A549 (cell line): ENCODE measurements at regions not wholly inside any gene's neighbourhood (a gene's known extent, or its start where the extent isn't known, plus 50 kb on each side); places are given as distances from the start of the nearest gene placed in this dataset.

ENCODE experiments used
- ATAC-seq, 2 experiments: fragments of 200-7000 bp in 1 of 2; fragments of >200 bp in 1 of 2; cut with Nextera tagmentation in 1 of 2; cut with Tn5 transposase in 1 of 2; 3 replicates each; pipeline versions ENCODE4 v1.8.0 to v1.9.1; 2018 to 2020; ENCODE audit warnings: mild to moderate bottlenecking in 1 of 2, moderate library complexity in 1 of 2
- CTCF ChIA-PET: fragments of 300-600 bp; sonication (Branson Sonifier 250); formaldehyde crosslinking; extraction: SDS; loops from one replicate; lab custom pipeline; 2021; ENCODE audit warnings: antibody characterized with exemption, inconsistent platforms; lab: Yijun Ruan, JAX
- POLR2A ChIA-PET: fragments of 350-600 bp; formaldehyde crosslinking; extraction: SDS; loops from one replicate; lab custom pipeline; 2021; ENCODE audit warnings: antibody characterized with exemption, inconsistent platforms; lab: Yijun Ruan, JAX
- DNase-seq, 2 experiments: peaks; one replicate each; pipeline versions ENCODE4 v3.0.0 to v3.0.0-alpha.2; 2011 to 2016; ENCODE audit warnings: low read depth in 1 of 2, low spot score in 1 of 2
- FAIRE-seq: peaks from 2 replicates; lab custom pipeline; 2011; peaks lifted over from hg19 to GRCh38; lab: Jason Lieb, UNC
- H3K27ac ChIP-seq, 2 experiments: fragments of >200 bp; sonication (Bioruptor Twin); formaldehyde crosslinking; 3 replicates each; pipeline ENCODE4 v1.5.1; 2016 to 2017
- H3K4me1 ChIP-seq: fragments of >200 bp; sonication (Bioruptor Twin); formaldehyde crosslinking; 3 replicates; pipeline ENCODE4 v1.6.1; 2016
- H3K4me2 ChIP-seq: fragments of >200 bp; sonication (Bioruptor Twin); formaldehyde crosslinking; 3 replicates; pipeline ENCODE4 v1.6.1; 2016
- H3K4me3 ChIP-seq: fragments of >200 bp; sonication (Bioruptor Twin); formaldehyde crosslinking; 3 replicates; pipeline ENCODE4 v1.5.1; 2016
- H3K9me3 ChIP-seq: fragments of >200 bp; sonication (Bioruptor Twin); formaldehyde crosslinking; 3 replicates; pipeline ENCODE4 v1.6.1; 2016
- CBX2 ChIP-seq: fragments of 200-600 bp; sonication (generic); IDR thresholded peaks from 2 replicates; pipeline ENCODE4 v1.6.1; 2016; ENCODE audit warnings: low read depth, mild to moderate bottlenecking, borderline replicate concordance
- EHMT2 ChIP-seq: fragments of 200-600 bp; sonication (generic); IDR thresholded peaks from 2 replicates; pipeline ENCODE4 v1.6.1; 2016; ENCODE audit warnings: antibody characterized with exemption, low read depth, mild to moderate bottlenecking, moderate library complexity
- ESRRA ChIP-seq: fragments of 150-350 bp; IDR thresholded peaks from 2 replicates; pipeline ENCODE4 v1.6.1; 2014; ENCODE audit warnings: mild to moderate bottlenecking, low read length, borderline replicate concordance
- FOSL2 ChIP-seq, 2 experiments: fragments of 450-650 bp in 1 of 2; fragments of >200 bp in 1 of 2; sonication (Bioruptor Twin) in 1 of 2; formaldehyde crosslinking; IDR thresholded peaks; 2 replicates each; pipeline versions ENCODE4 v1.5.0 to v1.6.1; 2016 to 2020; ENCODE audit warnings: mild to moderate bottlenecking in 1 of 2, moderate library complexity in 1 of 2
- GATA3 ChIP-seq: IDR thresholded peaks from 2 replicates; pipeline ENCODE4 v1.6.1; 2012; ENCODE audit warnings: borderline replicate concordance
- HDAC2 ChIP-seq: fragments of 200-600 bp; sonication (generic); IDR thresholded peaks from 2 replicates; pipeline ENCODE4 v1.6.1; 2016
- HMGXB4 ChIP-seq: fragments of 250-450 bp; sonication (Bioruptor Pico); IDR thresholded peaks from 2 replicates; pipeline ENCODE4 v1.5.0; 2021; ENCODE audit warnings: mild to moderate bottlenecking, moderate library complexity, borderline replicate concordance
- JUN ChIP-seq, 2 experiments: fragments of >200 bp; sonication (Bioruptor Twin); formaldehyde crosslinking; IDR thresholded peaks; 2 replicates in 1 of 2; 3 replicates in 1 of 2; pipeline ENCODE4 v1.6.1; 2016 to 2017
- KDM1A ChIP-seq: fragments of 200-600 bp; sonication (generic); IDR thresholded peaks from 2 replicates; pipeline ENCODE4 v1.6.1; 2016; ENCODE audit warnings: low read depth, mild to moderate bottlenecking
- MAFK ChIP-seq: fragments of 450-650 bp; IDR thresholded peaks from 2 replicates; pipeline ENCODE4 v1.6.1; 2014; ENCODE audit not compliant: partially characterized antibody
- PBX3 ChIP-seq: IDR thresholded peaks from 2 replicates; pipeline ENCODE4 v1.6.1; 2012
- POLR2A ChIP-seq: IDR thresholded peaks from 2 replicates; pipeline ENCODE4 v1.6.1; 2012; ENCODE audit warnings: mild to moderate bottlenecking, low read length
- RAD21 ChIP-seq, 2 experiments: fragments of >200 bp in 1 of 2; sonication (Bioruptor Twin) in 1 of 2; formaldehyde crosslinking in 1 of 2; IDR thresholded peaks in 1 of 2; conservative IDR thresholded peaks in 1 of 2; 2 replicates in 1 of 2; 3 replicates in 1 of 2; pipeline ENCODE4 v1.6.1; 2012 to 2018; ENCODE audit warnings: inconsistent platforms in 1 of 2
- RARB ChIP-seq: fragments of 250-450 bp; sonication (Bioruptor Pico); IDR thresholded peaks from 2 replicates; pipeline ENCODE4 v1.8.0; 2021; ENCODE audit warnings: mild to moderate bottlenecking, moderate library complexity
- RCOR1 ChIP-seq: fragments of 150-350 bp; IDR thresholded peaks from 2 replicates; pipeline ENCODE4 v1.6.1; 2014; ENCODE audit warnings: antibody characterized with exemption, low read length, low read depth
- RNF2 ChIP-seq: fragments of 200-600 bp; sonication (generic); IDR thresholded peaks from 2 replicates; pipeline ENCODE4 v1.6.1; 2016; ENCODE audit warnings: low read depth, mild to moderate bottlenecking, antibody characterized with exemption, moderate library complexity, borderline replicate concordance
- SMC3 ChIP-seq: fragments of >200 bp; sonication (Bioruptor Twin); formaldehyde crosslinking; IDR thresholded peaks from 3 replicates; pipeline ENCODE4 v1.6.1; 2018; ENCODE audit warnings: inconsistent platforms
- TP53 ChIP-seq: fragments of 250-450 bp; sonication (Bioruptor Pico); IDR thresholded peaks from 2 replicates; pipeline ENCODE4 v1.5.0; 2021; ENCODE audit warnings: mild to moderate bottlenecking, moderate library complexity
- ZC3H11A ChIP-seq: fragments of 450-650 bp; IDR thresholded peaks from 2 replicates; pipeline ENCODE4 v1.6.1; 2014; ENCODE audit warnings: antibody characterized with exemption, mild to moderate bottlenecking
- WGBS: methylation state at CpG from one replicate; pipeline ENCODE4 v1.1.6; 2017; ENCODE audit errors: missing lambda C conversion rate; 5-methylcytosine and 5-hydroxymethylcytosine counted together
- TF ChIP-seq, protein P1 (sequence below): fragments of >200 bp; sonication (Bioruptor Twin); formaldehyde crosslinking; IDR thresholded peaks from 2 replicates; pipeline ENCODE4 v1.6.1; 2016
- TF ChIP-seq, protein P2 (sequence below): fragments of 250-450 bp; sonication (Bioruptor Pico); IDR thresholded peaks from 2 replicates; pipeline ENCODE4 v1.5.0; 2020; ENCODE audit warnings: low read depth, mild to moderate bottlenecking, moderate library complexity
- TF ChIP-seq, protein P3 (sequence below): IDR thresholded peaks from 2 replicates; pipeline ENCODE4 v1.6.1; 2012

DNA sequence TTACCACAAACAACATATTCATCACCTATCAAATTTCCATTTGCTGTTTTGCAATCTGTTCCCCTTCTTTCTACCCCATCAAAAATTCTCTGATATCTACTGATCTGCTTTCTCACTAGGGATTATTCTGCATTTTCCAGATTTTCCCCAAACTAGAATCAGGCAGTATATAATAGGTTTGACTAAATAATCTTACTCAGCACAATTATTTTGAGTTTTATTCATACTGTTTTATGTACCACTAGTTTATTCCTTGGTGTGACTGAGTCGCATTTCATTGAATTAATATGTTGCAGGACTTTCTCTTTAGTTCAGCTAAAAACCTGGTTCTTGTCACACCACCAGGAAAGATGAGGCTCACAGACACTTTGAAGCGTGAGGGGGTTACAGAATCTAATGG lies 131.4 kb downstream of the CYLC2 start:
- ATAC-seq (no peak), FAIRE-seq (no peak), DNase-seq (no peak)
- WGBS = 29% methylated on average over 2 of the region's 2 CpGs
- Histone ChIP-seq H3K4me3 (no peak overlapping the region), H3K9me3 (no peaks in the 10 kb centered on the region; the same call in 2 of the 3 replicates), H3K4me2 (no peak overlapping the region), H3K4me1 (no peaks in the 10 kb centered on the region), H3K27ac (no peak overlapping the region)
- TF ChIP-seq MAFK (peak; percentile 61), HDAC2 (no peak), FOSL2 (IDR thresholded peaks at IDR 0.05) (no peak), FOSL2 (CRISPR knock-in tag; IDR thresholded peaks at IDR 0.05) (no peak)
- CTCF ChIA-PET = no interaction called here
- POLR2A ChIA-PET = no interaction called here

DNA sequence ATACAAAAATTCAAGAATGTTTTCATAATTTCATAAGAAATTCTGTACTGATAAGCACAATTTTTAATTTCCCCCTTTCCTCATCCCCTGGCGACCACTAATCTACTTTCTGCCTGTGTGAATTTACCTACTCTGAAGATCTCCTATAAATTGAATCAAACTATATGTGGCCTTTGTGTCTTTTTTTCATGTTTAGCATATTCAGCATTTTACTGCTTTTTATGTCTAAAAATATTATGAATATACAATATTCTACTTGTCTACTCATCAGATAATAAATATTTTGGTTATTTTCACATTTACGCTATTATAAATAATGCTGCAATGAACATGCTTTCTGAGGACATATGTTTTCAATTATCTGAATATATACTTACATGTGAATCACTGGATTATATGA lies 144.8 kb downstream of the CYLC2 start:
- no peak for DNase-seq
- no peak for ATAC-seq
- no peak overlapping the region for H3K4me2 ChIP-seq
- peak; percentile 46 for TF ChIP-seq MAFK
- TF ChIP-seq SMC3 = no peak
- H3K4me1 ChIP-seq = no peaks in the 10 kb centered on the region
- H3K4me3 ChIP-seq = no peak overlapping the region
- H3K27ac ChIP-seq = no peak overlapping the region
- CTCF ChIA-PET = no interaction called here
- POLR2A ChIA-PET = no interaction called here
- FAIRE-seq = no peak
- no peaks in the 10 kb centered on the region for H3K9me3 ChIP-seq
- 55% methylated on average over 2 of the region's 2 CpGs for WGBS

DNA sequence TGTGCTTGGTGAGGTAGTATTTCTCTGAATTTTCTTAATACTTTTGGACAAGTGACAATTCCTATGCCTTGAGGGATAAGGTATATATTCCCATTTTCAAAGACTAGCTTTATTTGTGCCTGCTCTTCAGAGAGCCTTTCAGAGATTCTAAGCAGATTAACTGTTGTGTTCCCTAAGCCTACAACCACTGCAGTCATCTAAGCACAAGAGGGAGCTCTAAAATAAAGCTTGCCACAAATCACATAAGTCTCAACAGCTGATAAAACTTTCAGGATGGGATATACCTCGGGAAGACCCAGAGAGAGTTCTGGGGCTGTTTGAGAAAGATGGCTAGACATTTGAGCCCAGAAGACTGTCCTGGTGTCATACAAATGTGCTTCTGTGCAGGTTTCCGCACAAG lies 157.3 kb downstream of the CYLC2 start:
- H3K4me3 ChIP-seq = no peak overlapping the region
- no peaks in the 10 kb centered on the region for H3K9me3 ChIP-seq
- TF ChIP-seq POLR2A (no peak), HDAC2 (no peak), RCOR1 (no peak), ESRRA (no peak), EHMT2 (no peak), TP53 (no peak), ZC3H11A (no peak), MAFK (no peak), PBX3 (no peak), JUN (IDR thresholded peaks at IDR 0.05) (no peak), FOSL2 (IDR thresholded peaks at IDR 0.05) (no peak), FOSL2 (CRISPR knock-in tag; IDR thresholded peaks at IDR 0.05) (no peak)
- TF ChIP-seq, protein P1, sequence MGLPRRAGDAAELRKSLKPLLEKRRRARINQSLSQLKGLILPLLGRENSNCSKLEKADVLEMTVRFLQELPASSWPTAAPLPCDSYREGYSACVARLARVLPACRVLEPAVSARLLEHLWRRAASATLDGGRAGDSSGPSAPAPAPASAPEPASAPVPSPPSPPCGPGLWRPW = no peak
- TF ChIP-seq, protein P2, sequence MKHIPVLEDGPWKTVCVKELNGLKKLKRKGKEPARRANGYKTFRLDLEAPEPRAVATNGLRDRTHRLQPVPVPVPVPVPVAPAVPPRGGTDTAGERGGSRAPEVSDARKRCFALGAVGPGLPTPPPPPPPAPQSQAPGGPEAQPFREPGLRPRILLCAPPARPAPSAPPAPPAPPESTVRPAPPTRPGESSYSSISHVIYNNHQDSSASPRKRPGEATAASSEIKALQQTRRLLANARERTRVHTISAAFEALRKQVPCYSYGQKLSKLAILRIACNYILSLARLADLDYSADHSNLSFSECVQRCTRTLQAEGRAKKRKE (CRISPR knock-in tag) = no peak
- ATAC-seq (no peak), DNase-seq (no peak), FAIRE-seq (no peak)
- 5% methylated on average over 2 of the region's 2 CpGs for WGBS
- no peaks in the 10 kb centered on the region for H3K4me1 ChIP-seq
- no peak overlapping the region for H3K4me2 ChIP-seq
- no peak overlapping the region for H3K27ac ChIP-seq
- ChIA-PET CTCF (no interaction called here), POLR2A (no interaction called here)

DNA sequence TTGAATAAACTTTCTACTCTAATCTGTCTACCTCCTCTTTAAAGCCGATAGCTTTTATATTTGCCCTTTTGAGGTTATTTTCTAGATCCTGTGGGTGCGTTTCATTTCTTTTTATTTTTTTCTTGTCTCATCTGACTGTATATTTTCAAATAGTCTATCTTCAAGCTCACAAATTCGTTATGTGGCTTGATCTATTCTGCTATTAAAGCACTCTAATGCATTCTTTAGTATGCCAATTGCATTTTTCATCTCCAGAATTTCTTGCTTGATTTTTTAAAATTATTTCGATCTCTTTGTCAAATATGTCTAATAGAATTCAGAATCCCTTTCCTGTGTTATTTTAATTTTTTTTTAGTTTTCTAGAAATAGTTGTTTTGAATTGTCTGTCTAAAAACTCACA lies 172.4 kb downstream of the CYLC2 start:
- no peak overlapping the region for H3K4me3 ChIP-seq
- DNase-seq (no peak), ATAC-seq (no peak), FAIRE-seq (no peak)
- ChIA-PET POLR2A (no interaction called here), CTCF (no interaction called here)
- WGBS = 32% methylated on average over 4 of the region's 4 CpGs
- no peak overlapping the region for H3K27ac ChIP-seq
- no peak for TF ChIP-seq GATA3
- TF ChIP-seq RNF2 = no peak
- TF ChIP-seq TP53 = no peak
- H3K4me1 ChIP-seq = no peaks in the 10 kb centered on the region
- no peak overlapping the region for H3K4me2 ChIP-seq
- 0 out of 3 replicates have a peak, but pooled peaks cover 10% of the 10 kb centered on the region for H3K9me3 ChIP-seq

DNA sequence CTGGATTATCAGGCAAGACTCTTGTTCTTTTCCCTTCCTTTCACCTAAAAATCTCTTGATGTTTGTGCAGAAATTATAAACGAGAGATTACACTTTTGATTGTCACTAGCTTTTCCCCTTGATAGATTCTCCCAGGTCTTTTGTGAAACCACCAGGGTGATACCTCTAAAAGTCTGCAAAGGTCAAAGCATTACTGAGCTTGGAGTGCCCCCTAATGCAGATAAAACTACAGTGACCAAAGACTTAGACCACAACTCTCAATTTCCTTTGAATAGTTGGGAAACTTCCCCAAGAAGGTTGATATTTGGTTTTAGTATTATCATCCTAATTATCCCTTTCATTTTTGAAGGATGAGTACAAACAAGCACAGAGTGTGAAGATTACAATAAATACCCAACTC lies 173.1 kb downstream of the CYLC2 start:
- no peak overlapping the region for H3K27ac ChIP-seq
- DNase-seq (no peak), ATAC-seq (no peak), FAIRE-seq (no peak)
- CTCF ChIA-PET = no interaction called here
- POLR2A ChIA-PET = no interaction called here
- H3K9me3 ChIP-seq = 0 out of 3 replicates have a peak, but pooled peaks cover 10% of the 10 kb centered on the region
- H3K4me1 ChIP-seq = no peaks in the 10 kb centered on the region
- no peak overlapping the region for H3K4me2 ChIP-seq
- 8% methylated on average over 1 of the region's 1 CpG for WGBS
- H3K4me3 ChIP-seq = no peak overlapping the region
- TF ChIP-seq RAD21 (conservative IDR thresholded peaks at IDR 0.05 in 1 of 2, IDR thresholded peaks at IDR 0.05 in 1 of 2) (no peak), CBX2 (no peak), HMGXB4 (CRISPR knock-in tag) (no peak), KDM1A (no peak), RARB (CRISPR knock-in tag) (no peak)
- TF ChIP-seq, protein P3, sequence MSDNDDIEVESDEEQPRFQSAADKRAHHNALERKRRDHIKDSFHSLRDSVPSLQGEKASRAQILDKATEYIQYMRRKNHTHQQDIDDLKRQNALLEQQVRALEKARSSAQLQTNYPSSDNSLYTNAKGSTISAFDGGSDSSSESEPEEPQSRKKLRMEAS = no peak
- TF ChIP-seq, protein P1 = no peak
